ENCODE measurements at regions not wholly inside any gene's neighbourhood (a gene's known extent, or its start where the extent isn't known, plus 50 kb on each side); places are given as distances from the start of the nearest gene placed in this dataset.

DNA sequence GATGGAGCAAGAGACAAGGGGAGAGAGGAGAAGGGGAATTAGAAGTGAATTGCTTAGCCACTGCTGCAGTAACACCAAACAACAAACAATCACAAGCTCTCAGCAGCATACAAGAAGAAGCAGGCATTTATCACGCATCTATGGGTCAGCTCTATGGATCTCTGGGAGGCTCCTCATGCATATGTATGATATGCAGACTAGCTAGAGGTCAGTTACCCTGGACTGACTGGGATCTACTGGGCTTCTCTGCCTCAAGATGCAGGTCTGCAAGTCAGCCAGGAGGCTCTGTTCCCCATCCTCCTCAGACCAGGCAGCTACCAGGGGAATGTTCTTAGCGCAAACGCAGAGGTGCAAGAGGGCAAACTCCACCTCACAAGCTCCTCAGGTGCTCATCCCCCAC lies 64.7 kb upstream of the SEM1 start:
- intact Hi-C loops (cut with DNase I, micrococcal nuclease): no loop called here
- Mint-ChIP-seq H3K27me3 (peaks cover 41% of the 10 kb centered on the region), H3K4me1 (ENCODE audit: low read depth) (no peaks in the 10 kb centered on the region), H3K4me3 (no peak overlapping the region), H3K27ac (no peak overlapping the region), H3K9me3 (no peaks in the 10 kb centered on the region), H3K36me3 (ENCODE audit: low read depth) (no peaks in the 10 kb centered on the region)
- Histone ChIP-seq H3K27me3 (ENCODE audit: control insufficient read depth in 1 of 2, insufficient read depth in 2 of 2, low read length in 2 of 2) (peaks cover 12 to 15% of the 10 kb centered on the region in 2 experiments), H3K4me1 (ENCODE audit: insufficient read depth, low read length) (no peaks in the 10 kb centered on the region), H3K36me3 (ENCODE audit: insufficient read depth, low read length) (no peaks in the 10 kb centered on the region), H3K27ac (ENCODE audit: low read depth in 1 of 2, low read length in 2 of 2) (no peak overlapping the region), H3K4me3 (ENCODE audit: low read length) (no peak overlapping the region), H3K9me3 (ENCODE audit: control insufficient read depth in 1 of 2, insufficient read depth in 1 of 2, low read length in 2 of 2) (no peaks in the 10 kb centered on the region)
- ATAC-seq (ENCODE audit: poor library complexity): no peak
- DNase-seq: no peak
- POLR2A ChIA-PET: no interaction called here
- CTCF ChIA-PET: no interaction called here
- no peak for TF ChIP-seq CTCF (IDR thresholded peaks at IDR 0.05)

DNA sequence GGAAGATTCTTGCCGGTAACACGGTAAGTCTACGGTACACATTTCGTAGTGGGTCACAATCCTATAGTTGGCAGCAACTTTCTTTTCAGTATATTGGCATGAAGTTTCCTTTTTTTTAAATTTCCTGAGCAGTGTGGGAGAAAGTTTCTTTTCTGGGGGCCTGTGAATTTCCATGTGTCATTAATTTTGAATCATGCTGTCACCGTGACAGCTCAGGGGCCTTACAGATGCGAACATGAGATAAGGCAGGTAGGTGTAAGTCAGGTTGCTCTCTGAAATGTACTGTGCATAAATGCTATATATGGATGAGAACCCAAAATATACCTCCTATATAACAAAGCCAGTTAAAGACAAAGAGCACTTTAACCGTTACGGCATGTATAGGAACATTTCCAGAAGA lies 65.4 kb upstream of the SEM1 start:
- ChIA-PET POLR2A (no interaction called here), CTCF (no interaction called here)
- no peak for DNase-seq
- peaks cover 34% of the 10 kb centered on the region for H3K27me3 Mint-ChIP-seq
- H3K36me3 Mint-ChIP-seq (ENCODE audit: low read depth): no peaks in the 10 kb centered on the region
- no peaks in the 10 kb centered on the region for H3K36me3 ChIP-seq (ENCODE audit: insufficient read depth, low read length)
- H3K9me3 Mint-ChIP-seq: no peaks in the 10 kb centered on the region
- H3K27me3 ChIP-seq (ENCODE audit: control insufficient read depth in 1 of 2, insufficient read depth in 2 of 2, low read length in 2 of 2): peaks cover 12 to 15% of the 10 kb centered on the region in 2 experiments
- H3K4me3 ChIP-seq (ENCODE audit: low read length): no peak overlapping the region
- H3K4me3 Mint-ChIP-seq: no peak overlapping the region
- no peaks in the 10 kb centered on the region for H3K9me3 ChIP-seq (ENCODE audit: control insufficient read depth in 1 of 2, insufficient read depth in 1 of 2, low read length in 2 of 2)
- H3K27ac Mint-ChIP-seq: no peak overlapping the region
- H3K4me1 ChIP-seq (ENCODE audit: insufficient read depth, low read length): no peaks in the 10 kb centered on the region
- no peaks in the 10 kb centered on the region for H3K4me1 Mint-ChIP-seq (ENCODE audit: low read depth)
- no peak overlapping the region for H3K27ac ChIP-seq (ENCODE audit: low read depth in 1 of 2, low read length in 2 of 2)
- intact Hi-C loops (cut with DNase I, micrococcal nuclease): no loop called here
- no peak for TF ChIP-seq CTCF (IDR thresholded peaks at IDR 0.05)
- no peak for ATAC-seq (ENCODE audit: poor library complexity)

GRCh38 chr7:96778263-96778662 lies 68.6 kb upstream of the SEM1 start:
- DNase-seq (no peak), ATAC-seq (ENCODE audit: poor library complexity) (no peak)
- H3K27ac Mint-ChIP-seq: no peak overlapping the region
- Histone ChIP-seq H3K36me3 (ENCODE audit: insufficient read depth, low read length) (no peaks in the 10 kb centered on the region), H3K27me3 (ENCODE audit: control insufficient read depth in 1 of 2, insufficient read depth in 2 of 2, low read length in 2 of 2) (peaks cover 3 to 8% of the 10 kb centered on the region in 2 experiments), H3K27ac (ENCODE audit: low read depth in 1 of 2, low read length in 2 of 2) (no peak overlapping the region), H3K4me1 (ENCODE audit: insufficient read depth, low read length) (no peaks in the 10 kb centered on the region), H3K4me3 (ENCODE audit: low read length) (no peak overlapping the region), H3K9me3 (ENCODE audit: control insufficient read depth in 1 of 2, insufficient read depth in 1 of 2, low read length in 2 of 2) (no peaks in the 10 kb centered on the region)
- no peaks in the 10 kb centered on the region for H3K9me3 Mint-ChIP-seq
- intact Hi-C loops (cut with DNase I, micrococcal nuclease): no loop called here
- no peaks in the 10 kb centered on the region for H3K4me1 Mint-ChIP-seq (ENCODE audit: low read depth)
- CTCF ChIA-PET: no interaction called here
- H3K4me3 Mint-ChIP-seq: no peak overlapping the region
- no peaks in the 10 kb centered on the region for H3K36me3 Mint-ChIP-seq (ENCODE audit: low read depth)
- peaks cover 22% of the 10 kb centered on the region for H3K27me3 Mint-ChIP-seq
- TF ChIP-seq CTCF (IDR thresholded peaks at IDR 0.05): no peak
- POLR2A ChIA-PET: no interaction called here
